Thymus (tissue), 11 donors: ENCODE measurements at regions not wholly inside any gene's neighbourhood (a gene's known extent, or its start where the extent isn't known, plus 50 kb on each side); places are given as distances from the start of the nearest gene placed in this dataset.

ENCODE experiments used
- DNase-seq, 9 donors: peaks; one replicate each; pipeline ENCODE4 v3.0.0-alpha.2; 2013; ENCODE audit warnings: low spot score in 9 of 9, low read depth in 6 of 9, missing footprints in 1 of 9
- H3K27ac ChIP-seq, 2 donors: one replicate each; pipeline ENCODE4 v1.5.1; 2013; ENCODE audit warnings: control low read depth in 1 of 2, low read depth in 1 of 2, low read length in 1 of 2, mild to moderate bottlenecking in 1 of 2, moderate library complexity in 1 of 2
- H3K27me3 ChIP-seq, 2 donors: one replicate each; pipeline ENCODE4 v1.5.1; 2013; ENCODE audit warnings: low read length in 1 of 2; ENCODE audit not compliant: control insufficient read depth in 2 of 2, insufficient read depth in 1 of 2
- H3K36me3 ChIP-seq, 2 donors: one replicate each; pipeline ENCODE4 v1.5.1; 2013; ENCODE audit warnings: low read length in 1 of 2, mild to moderate bottlenecking in 1 of 2, moderate library complexity in 1 of 2; ENCODE audit not compliant: control insufficient read depth in 2 of 2, insufficient read depth in 2 of 2
- H3K4me1 ChIP-seq, 2 donors: one replicate each; pipeline ENCODE4 v1.5.1; 2013; ENCODE audit warnings: low read length in 2 of 2; ENCODE audit not compliant: control insufficient read depth in 2 of 2, insufficient read depth in 2 of 2
- H3K4me3 ChIP-seq, 2 donors: one replicate each; pipeline ENCODE4 v1.5.1; 2013; ENCODE audit warnings: low read length in 2 of 2, control low read depth in 1 of 2, mild to moderate bottlenecking in 1 of 2
- H3K9me3 ChIP-seq, 2 donors: one replicate each; pipeline ENCODE4 v1.5.1; 2013; ENCODE audit warnings: low read length in 1 of 2, mild to moderate bottlenecking in 1 of 2; ENCODE audit not compliant: control insufficient read depth in 2 of 2, insufficient read depth in 1 of 2
- WGBS: extraction: QIAGEN DNeasy Blood & Tissue Kit; methylation state at CpG from one replicate; pipeline ENCODE4 v1.1.7; 2013; 5-methylcytosine and 5-hydroxymethylcytosine counted together
- donor health status: healthy.

- 48% methylated on average over 23 of the region's 23 CpGs for WGBS
- Histone ChIP-seq H3K4me3 (no peak overlapping the region), H3K4me1 (peaks cover 0 to 3% of the 10 kb centered on the region in 2 donors), H3K27ac (no peak overlapping the region), H3K36me3 (no peaks in the 10 kb centered on the region), H3K27me3 (peaks cover 47 to 98% of the 10 kb centered on the region in 2 donors), H3K9me3 (peaks cover 0 to 2% of the 10 kb centered on the region in 2 donors)
- DNase-seq = no peak
Observed at GRCh38 chr17:49908782-49909714, 59.9 kb upstream of the DLX4 start.

DNA sequence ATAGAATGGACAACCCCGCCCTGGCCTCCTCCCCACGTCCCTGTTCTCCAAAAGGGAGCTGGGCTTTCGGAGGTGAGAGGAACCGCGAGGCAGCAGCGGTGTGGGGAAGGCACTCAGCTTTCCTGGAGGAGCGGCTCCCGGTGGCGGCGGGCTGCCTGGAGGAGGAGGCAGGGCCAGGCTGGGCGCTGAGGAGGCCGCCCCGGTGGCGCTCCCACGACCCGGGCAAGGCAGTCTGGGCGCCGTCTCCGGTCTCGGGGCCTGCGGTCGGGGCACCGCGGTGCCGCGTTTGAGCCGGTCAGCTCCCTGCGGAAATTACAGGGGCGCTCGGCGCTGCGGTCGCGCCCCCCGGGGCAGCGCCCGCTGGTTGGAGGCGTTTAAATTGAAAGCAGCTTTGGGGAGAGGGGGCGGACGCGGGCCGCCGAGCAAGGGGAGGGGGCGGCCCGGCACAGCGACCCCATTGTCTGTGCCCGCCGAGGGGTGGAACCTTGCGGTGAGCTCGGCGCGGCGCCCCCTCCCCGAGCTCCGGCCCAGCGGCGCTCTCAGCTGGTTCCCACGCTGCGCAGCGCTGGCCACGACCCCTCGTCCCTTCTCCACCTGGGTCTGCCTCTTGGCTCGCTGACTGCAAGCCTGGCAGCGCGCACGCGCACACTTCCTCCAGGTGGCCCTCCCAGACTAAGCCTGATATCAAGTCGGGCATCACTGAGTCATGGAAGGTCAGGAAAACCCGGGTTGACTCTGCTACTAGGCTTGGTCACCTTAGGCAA lies 58.7 kb upstream of the DLX4 start:
- Histone ChIP-seq H3K4me1 (peaks cover 0 to 3% of the 10 kb centered on the region in 2 donors), H3K27ac (no peak overlapping the region), H3K27me3 (peaks cover 40 to 97% of the 10 kb centered on the region in 2 donors), H3K36me3 (no peaks in the 10 kb centered on the region), H3K9me3 (peaks cover 0 to 2% of the 10 kb centered on the region in 2 donors), H3K4me3 (peak overlapping the region in 1 of 2 donors; percentile 5)
- 2% methylated on average over 69 of the region's 69 CpGs for WGBS
- no peak for DNase-seq

GRCh38 chr17:49910858-49911204 lies 58.2 kb upstream of the DLX4 start:
- H3K36me3 ChIP-seq = no peaks in the 10 kb centered on the region
- DNase-seq = no peak
- peaks cover 40 to 97% of the 10 kb centered on the region in 2 donors for H3K27me3 ChIP-seq
- no peak overlapping the region for H3K27ac ChIP-seq
- no peak overlapping the region for H3K4me3 ChIP-seq
- peaks cover 0 to 2% of the 10 kb centered on the region in 2 donors for H3K9me3 ChIP-seq
- H3K4me1 ChIP-seq = peaks cover 0 to 3% of the 10 kb centered on the region in 2 donors
- WGBS = 55% methylated on average over 7 of the region's 7 CpGs

GRCh38 chr17:49911719-49912118 lies 57.3 kb upstream of the DLX4 start:
- no peak for DNase-seq
- Histone ChIP-seq H3K27ac (no peak overlapping the region), H3K4me3 (no peak overlapping the region), H3K4me1 (peaks cover 0 to 3% of the 10 kb centered on the region in 2 donors), H3K36me3 (no peaks in the 10 kb centered on the region), H3K27me3 (peaks cover 36 to 99% of the 10 kb centered on the region in 2 donors), H3K9me3 (peaks cover 0 to 2% of the 10 kb centered on the region in 2 donors)
- 85% methylated on average over 3 of the region's 3 CpGs for WGBS

- H3K27me3 ChIP-seq = peaks cover 33 to 91% of the 10 kb centered on the region in 2 donors
- WGBS = 88% methylated on average over 11 of the region's 11 CpGs
Observed at GRCh38 chr17:49913226-49914095, 55.5 kb upstream of the DLX4 start.

GRCh38 chr17:49914096-49914490 lies 54.9 kb upstream of the DLX4 start:
- 83% methylated on average over 4 of the region's 4 CpGs for WGBS
- Histone ChIP-seq H3K9me3 (peaks cover 0 to 2% of the 10 kb centered on the region in 2 donors), H3K4me3 (no peak overlapping the region), H3K36me3 (no peaks in the 10 kb centered on the region), H3K27me3 (peaks cover 27 to 84% of the 10 kb centered on the region in 2 donors), H3K4me1 (peaks cover 0 to 3% of the 10 kb centered on the region in 2 donors), H3K27ac (no peak overlapping the region)
- no peak for DNase-seq

More at GRCh38 chr17:49913226-49914095, 55.5 kb upstream of the DLX4 start:
- H3K27ac ChIP-seq = no peak overlapping the region
- DNase-seq = no peak
- H3K4me3 ChIP-seq = no peak overlapping the region
- peaks cover 0 to 3% of the 10 kb centered on the region in 2 donors for H3K4me1 ChIP-seq
- peaks cover 0 to 2% of the 10 kb centered on the region in 2 donors for H3K9me3 ChIP-seq
- H3K36me3 ChIP-seq = no peaks in the 10 kb centered on the region

DNA sequence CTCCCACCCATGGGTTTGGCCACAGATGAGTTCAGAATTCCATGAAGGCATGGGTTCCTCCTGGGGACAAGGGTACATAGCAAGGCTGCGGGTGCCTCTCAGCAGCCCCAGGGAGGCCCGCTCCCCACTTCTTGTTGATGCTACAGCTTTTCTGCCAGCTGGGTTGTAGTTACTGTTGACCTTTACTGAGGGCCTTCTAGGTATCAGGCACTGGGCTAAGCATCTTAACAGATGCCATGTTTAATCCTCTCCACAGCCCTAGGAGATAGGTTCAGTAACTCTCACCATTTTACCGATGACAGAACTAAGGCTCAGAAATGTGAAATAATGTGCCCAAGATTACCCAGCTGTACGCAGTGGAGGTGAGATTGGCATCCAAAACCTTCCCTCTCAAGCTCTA lies 54.3 kb upstream of the DLX4 start:
- no peak for DNase-seq
- H3K27me3 ChIP-seq = peaks cover 23 to 81% of the 10 kb centered on the region in 2 donors
- H3K36me3 ChIP-seq = no peaks in the 10 kb centered on the region
- H3K4me3 ChIP-seq = no peak overlapping the region
- WGBS = 97% methylated on average over 4 of the region's 4 CpGs
- no peak overlapping the region for H3K27ac ChIP-seq
- H3K4me1 ChIP-seq = peaks cover 0 to 3% of the 10 kb centered on the region in 2 donors
- H3K9me3 ChIP-seq = peaks cover 0 to 2% of the 10 kb centered on the region in 2 donors

DNA sequence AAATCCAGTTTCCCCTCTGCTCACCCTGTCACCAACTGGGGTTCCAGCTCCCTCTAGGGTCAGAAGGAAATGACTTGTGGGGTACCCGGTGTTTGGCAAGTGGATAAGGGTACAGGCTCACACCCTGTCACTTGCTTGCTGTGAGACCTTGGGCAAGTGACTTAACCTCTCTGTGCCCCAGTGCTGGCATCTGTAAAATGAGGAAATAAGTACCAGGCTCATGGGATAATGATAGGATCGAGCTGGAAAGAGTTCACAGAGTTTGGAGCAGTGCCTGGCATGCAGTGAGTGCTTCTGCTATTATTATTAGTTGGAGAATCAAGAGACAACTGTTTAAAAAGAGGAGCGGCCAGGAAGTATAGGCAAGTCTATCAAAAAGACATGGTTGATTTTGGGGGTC lies 53.7 kb upstream of the DLX4 start:
- Histone ChIP-seq H3K27me3 (peaks cover 17 to 79% of the 10 kb centered on the region in 2 donors), H3K4me1 (peaks cover 0 to 3% of the 10 kb centered on the region in 2 donors), H3K27ac (no peak overlapping the region), H3K4me3 (no peak overlapping the region), H3K9me3 (no peaks in the 10 kb centered on the region), H3K36me3 (no peaks in the 10 kb centered on the region)
- WGBS = 57% methylated on average over 3 of the region's 3 CpGs
- no peak for DNase-seq
